ENCODE measurements at regions not wholly inside any gene's neighbourhood (a gene's known extent, or its start where the extent isn't known, plus 50 kb on each side); places are given as distances from the start of the nearest gene placed in this dataset.

GRCh38 chr11:92636543-92637188 lies 332.8 kb upstream of the MTNR1B start:
- H3K4me2 ChIP-seq (ENCODE audit: insufficient read depth, low read length): no peak overlapping the region
- no peak for ATAC-seq
- CTCF ChIA-PET (ENCODE audit: low intra/inter-chr PET ratio): no interaction called here

GRCh38 chr11:92638678-92639077 lies 330.8 kb upstream of the MTNR1B start:
- no peak for FAIRE-seq
- ChIA-PET CTCF (ENCODE audit: low intra/inter-chr PET ratio) (no interaction called here), POLR2A (interaction anchor here (0.6 kb wide), 1 partner anchor 358 kb away, joined by 3 read pairs; no protein-coding TSS in a partner anchor)
- no peaks in the 10 kb centered on the region for H3K9me3 ChIP-seq (replicated peaks; ENCODE audit: control insufficient read depth, insufficient read depth, low read depth, low read length)
- no peak overlapping the region for H2AFZ ChIP-seq (ENCODE audit: low read depth, low read length)
- H3K79me2 ChIP-seq (ENCODE audit: control insufficient read depth, insufficient read depth, low read length): no peaks in the 10 kb centered on the region
- no peaks in the 10 kb centered on the region for H3K4me1 ChIP-seq (replicated peaks in 1 of 2; ENCODE audit: control insufficient read depth in 2 of 2, insufficient read depth in 2 of 2, low read length in 2 of 2)
- no peak for ATAC-seq
- H3K4me3 ChIP-seq: no peak overlapping the region
- no peak overlapping the region for H3K9ac ChIP-seq (ENCODE audit: insufficient read depth in 1 of 2, low read depth in 2 of 2, low read length in 2 of 2)
- H3K36me3 ChIP-seq (ENCODE audit: control insufficient read depth, insufficient read depth, low read length): no peaks in the 10 kb centered on the region
- no peaks in the 10 kb centered on the region for H4K20me1 ChIP-seq (replicated peaks; ENCODE audit: control insufficient read depth, insufficient read depth, low read length)
- no peak overlapping the region for H3K4me2 ChIP-seq (ENCODE audit: insufficient read depth, low read length)
- WGBS (ENCODE audit: insufficient coverage, low coverage, missing lambda C conversion rate): 3% methylated on average over 3 of the region's 3 CpGs
- no peaks in the 10 kb centered on the region for H3K9me1 ChIP-seq (ENCODE audit: control insufficient read depth, insufficient read depth, low read length)
- intact Hi-C loops (cut with micrococcal nuclease) (no loop called here), in situ Hi-C loops (cut with MboI) (no loop called here)
- H3K27ac ChIP-seq (ENCODE audit: extremely low read depth, low read depth, low read length): no peak overlapping the region
- no TSS peak for BruUV-seq (replicated peaks)
- DNase-seq (ENCODE audit: extremely low read depth in 1 of 4, low spot score in 3 of 4): no peak
- no peaks in the 10 kb centered on the region for H3K27me3 ChIP-seq (ENCODE audit: control insufficient read depth in 2 of 2, insufficient read depth in 2 of 2, low read length in 2 of 2)
- TF ChIP-seq RUNX1 (IDR thresholded peaks at IDR 0.05; ENCODE audit: low read depth): no peak
- no peak for TF ChIP-seq ZNF77 (CRISPR knock-in tag; IDR thresholded peaks at IDR 0.05)
- TF ChIP-seq ZNF740 (CRISPR knock-in tag; IDR thresholded peaks at IDR 0.05): no peak
- no peak for TF ChIP-seq ZNF740 (tag; IDR thresholded peaks at IDR 0.05)
- TF ChIP-seq BMI1 (IDR thresholded peaks at IDR 0.05; ENCODE audit: low read length): no peak
- no peak for TF ChIP-seq GTF2F1 (IDR thresholded peaks at IDR 0.05; ENCODE audit: low read depth, low read length)
- no peak for TF ChIP-seq HNRNPUL1 (IDR thresholded peaks at IDR 0.05; ENCODE audit: low read length)
- no peak for TF ChIP-seq BRF1 (IDR thresholded peaks at IDR 0.05; ENCODE audit: borderline replicate concordance, extremely low read depth, insufficient read length)
- no peak for TF ChIP-seq CREB3 (tag; conservative IDR thresholded peaks at IDR 0.05; ENCODE audit: low read depth)
- TF ChIP-seq SMAD2 (IDR thresholded peaks at IDR 0.05; ENCODE audit: low read depth, low read length): no peak
- no peak for TF ChIP-seq ZFPM2 (CRISPR knock-in tag; IDR thresholded peaks at IDR 0.05)

More at GRCh38 chr11:92636543-92637188, 332.8 kb upstream of the MTNR1B start:
- intact Hi-C loops (cut with micrococcal nuclease): no loop called here
- Histone ChIP-seq H4K20me1 (replicated peaks; ENCODE audit: control insufficient read depth, insufficient read depth, low read length) (no peaks in the 10 kb centered on the region), H2AFZ (ENCODE audit: low read depth, low read length) (no peak overlapping the region), H3K79me2 (ENCODE audit: control insufficient read depth, insufficient read depth, low read length) (no peaks in the 10 kb centered on the region), H3K36me3 (ENCODE audit: control insufficient read depth, insufficient read depth, low read length) (no peaks in the 10 kb centered on the region), H3K4me1 (replicated peaks in 1 of 2; ENCODE audit: control insufficient read depth in 2 of 2, insufficient read depth in 2 of 2, low read length in 2 of 2) (no peaks in the 10 kb centered on the region), H3K4me3 (no peak overlapping the region), H3K9ac (ENCODE audit: insufficient read depth in 1 of 2, low read depth in 2 of 2, low read length in 2 of 2) (no peak overlapping the region), H3K27me3 (ENCODE audit: control insufficient read depth in 2 of 2, insufficient read depth in 2 of 2, low read length in 2 of 2) (no peaks in the 10 kb centered on the region), H3K27ac (ENCODE audit: extremely low read depth, low read depth, low read length) (no peak overlapping the region), H3K9me3 (replicated peaks; ENCODE audit: control insufficient read depth, insufficient read depth, low read depth, low read length) (no peaks in the 10 kb centered on the region), H3K9me1 (ENCODE audit: control insufficient read depth, insufficient read depth, low read length) (no peaks in the 10 kb centered on the region)
- 4% methylated on average over 3 of the region's 3 CpGs for WGBS (ENCODE audit: insufficient coverage, low coverage, missing lambda C conversion rate)
- POLR2A ChIA-PET: no interaction called here
- BruUV-seq (replicated peaks): no TSS peak
- FAIRE-seq (no peak), DNase-seq (ENCODE audit: extremely low read depth in 1 of 4, low spot score in 3 of 4) (no peak)
- no peak for TF ChIP-seq BRF2 (IDR thresholded peaks at IDR 0.05; ENCODE audit: borderline replicate concordance, insufficient read depth, insufficient read length)
- 0 out of 2 replicates have a peak, but pooled peaks have one; percentile 8 for TF ChIP-seq C11orf30 (IDR thresholded peaks at IDR 0.05; ENCODE audit: low read depth)
- in situ Hi-C loops (cut with MboI): no loop called here

All from K562 (cell line).